H1 (cell line): ENCODE measurements at regions not wholly inside any gene's neighbourhood (a gene's known extent, or its start where the extent isn't known, plus 50 kb on each side); places are given as distances from the start of the nearest gene placed in this dataset.

Experiments
- CTCF ChIA-PET: fragments of 300-600 bp; sonication (Branson Sonifier 250); formaldehyde crosslinking; loops from one replicate; lab custom pipeline; 2021; ENCODE audit not compliant: partially characterized antibody; lab: Charles Lee
- POLR2A ChIA-PET: fragments of 300-600 bp; sonication (Branson Sonifier 250); formaldehyde crosslinking; loops from one replicate; lab custom pipeline; 2021; ENCODE audit warnings: inconsistent platforms; ENCODE audit not compliant: partially characterized antibody; lab: Charles Lee
- DNase-seq, 2 experiments: peaks; one replicate each; pipeline versions ENCODE4 v3.0.0 to v3.0.0-alpha.2; 2010 to 2022; ENCODE audit warnings: low spot score in 2 of 2, low read depth in 1 of 2, mixed read lengths in 1 of 2
- FAIRE-seq: peaks from 2 replicates; lab custom pipeline; 2011; peaks lifted over from hg19 to GRCh38; lab: Jason Lieb, UNC
- H2AFZ ChIP-seq: 2 replicates; pipeline ENCODE4 v1.8.1; 2012; ENCODE audit warnings: low read length, inconsistent platforms
- H2AK5ac ChIP-seq: 2 replicates; pipeline ENCODE4 v1.6.1; 2013; ENCODE audit warnings: low read depth, low read length
- H2BK120ac ChIP-seq: replicated peaks from 2 replicates; pipeline ENCODE3; 2013; ENCODE audit warnings: low read depth, low read length, inconsistent platforms
- H2BK12ac ChIP-seq: 2 replicates; pipeline ENCODE4 v1.6.1; 2013; ENCODE audit warnings: low read depth, low read length
- H2BK15ac ChIP-seq: 2 replicates; pipeline ENCODE4 v1.6.1; 2013; ENCODE audit warnings: low read length
- H2BK20ac ChIP-seq: 2 replicates; pipeline ENCODE4 v1.6.1; 2013; ENCODE audit warnings: low read length
- H2BK5ac ChIP-seq: 2 replicates; pipeline ENCODE4 v1.6.1; 2013; ENCODE audit warnings: low read depth, low read length
- H3K14ac ChIP-seq: 2 replicates; pipeline ENCODE4 v1.6.1; 2013; ENCODE audit warnings: inconsistent platforms; ENCODE audit not compliant: insufficient read length
- H3K18ac ChIP-seq: 2 replicates; pipeline ENCODE4 v1.6.1; 2013; ENCODE audit warnings: low read length; ENCODE audit errors: extremely low read depth
- H3K23ac ChIP-seq: 2 replicates; pipeline ENCODE4 v1.6.1; 2013; ENCODE audit warnings: inconsistent platforms; ENCODE audit not compliant: insufficient read length
- H3K23me2 ChIP-seq: 2 replicates; pipeline ENCODE4 v1.6.1; 2013; ENCODE audit warnings: low read depth, low read length
- H3K27ac ChIP-seq: 2 replicates; pipeline ENCODE4 v1.6.1; 2011; ENCODE audit warnings: low read depth, low read length, inconsistent platforms
- H3K27me3 ChIP-seq, 4 experiments: replicated peaks in 1 of 4; 1 replicate in 1 of 4; 2 replicates in 3 of 4; pipeline versions ENCODE4 v1.6.1 to v1.8.1; 2011 to 2013; ENCODE audit warnings: low read length in 3 of 4, mild to moderate bottlenecking in 3 of 4, inconsistent platforms in 2 of 4, mixed read lengths in 2 of 4, moderate library complexity in 1 of 4; ENCODE audit not compliant: control insufficient read depth in 3 of 4, insufficient read depth in 3 of 4; ENCODE audit errors: extremely low read depth in 1 of 4
- H3K36me3 ChIP-seq, 4 experiments: 2 replicates each; pipeline versions ENCODE4 v1.6.1 to v1.8.1; 2011 to 2013; ENCODE audit warnings: mild to moderate bottlenecking in 4 of 4, low read length in 3 of 4, moderate library complexity in 2 of 4, control low read depth in 1 of 4, inconsistent platforms in 1 of 4; ENCODE audit not compliant: insufficient read depth in 4 of 4, control insufficient read depth in 2 of 4
- H3K4ac ChIP-seq: replicated peaks from 2 replicates; pipeline ENCODE3; 2013; ENCODE audit warnings: low read length, low read depth, mixed read lengths, inconsistent platforms; ENCODE audit not compliant: insufficient read length
- H3K4me1 ChIP-seq, 4 experiments: replicated peaks in 1 of 4; 1 replicate in 1 of 4; 2 replicates in 3 of 4; pipeline versions ENCODE4 v1.6.1 to v1.8.1; 2011 to 2013; ENCODE audit warnings: low read length in 3 of 4, inconsistent platforms in 2 of 4, mixed read lengths in 1 of 4; ENCODE audit not compliant: insufficient read depth in 4 of 4, control insufficient read depth in 3 of 4
- H3K4me2 ChIP-seq, 2 experiments: 2 replicates each; pipeline versions ENCODE4 v1.6.1 to v1.8.1; 2011 to 2013; ENCODE audit warnings: low read depth in 2 of 2, low read length in 2 of 2, control low read depth in 1 of 2, inconsistent platforms in 1 of 2, mild to moderate bottlenecking in 1 of 2; ENCODE audit not compliant: insufficient read depth in 1 of 2
- H3K4me3 ChIP-seq, 4 experiments: fragments of 200-600, 300-600 bp in 1 of 4; sonication (generic), shearing (Covaris generic), sonication (Bioruptor Twin) in 1 of 4; 2 replicates each; pipeline versions ENCODE4 v1.5.1 to v1.8.1; 2011 to 2016; ENCODE audit warnings: low read length in 4 of 4, low read depth in 3 of 4, control low read depth in 2 of 4, inconsistent platforms in 2 of 4, mild to moderate bottlenecking in 2 of 4, mixed read lengths in 1 of 4, moderate library complexity in 1 of 4; ENCODE audit not compliant: insufficient read depth in 2 of 4; ENCODE audit errors: extremely low read depth in 1 of 4
- H3K56ac ChIP-seq: replicated peaks from 2 replicates; pipeline ENCODE3; 2013; ENCODE audit warnings: low read depth, mild to moderate bottlenecking, mixed read lengths, low read length, inconsistent platforms; ENCODE audit not compliant: insufficient read length
- H3K79me1 ChIP-seq: 2 replicates; pipeline ENCODE4 v1.6.1; 2013; ENCODE audit warnings: low read depth, low read length, control low read depth
- H3K79me2 ChIP-seq, 2 experiments: 2 replicates each; pipeline versions ENCODE4 v1.6.1 to v1.8.1; 2012 to 2013; ENCODE audit warnings: low read length in 2 of 2, mild to moderate bottlenecking in 2 of 2, inconsistent platforms in 1 of 2; ENCODE audit not compliant: insufficient read depth in 2 of 2, control insufficient read depth in 1 of 2
- H3K9ac ChIP-seq, 4 experiments: replicated peaks in 1 of 4; 1 replicate in 1 of 4; 2 replicates in 3 of 4; pipeline versions ENCODE4 v1.6.1 to v1.8.1; 2011 to 2013; ENCODE audit warnings: low read depth in 3 of 4, low read length in 3 of 4, control low read depth in 2 of 4, mild to moderate bottlenecking in 2 of 4, moderate library complexity in 2 of 4, inconsistent platforms in 1 of 4; ENCODE audit errors: extremely low read depth in 1 of 4
- H3K9me3 ChIP-seq, 2 experiments: 2 replicates each; pipeline versions ENCODE4 v1.6.1 to v1.8.1; 2012 to 2013; ENCODE audit warnings: mild to moderate bottlenecking in 2 of 2, moderate library complexity in 2 of 2, control low read depth in 1 of 2, inconsistent platforms in 1 of 2, low read depth in 1 of 2, low read length in 1 of 2, mixed read lengths in 1 of 2; ENCODE audit not compliant: insufficient read depth in 2 of 2
- H4K20me1 ChIP-seq, 2 experiments: replicated peaks in 1 of 2; 2 replicates each; pipeline versions ENCODE3 to v1.8.1; 2011 to 2013; ENCODE audit warnings: inconsistent platforms in 2 of 2, low read length in 2 of 2, mild to moderate bottlenecking in 1 of 2; ENCODE audit not compliant: insufficient read depth in 2 of 2, control insufficient read depth in 1 of 2
- H4K5ac ChIP-seq: 2 replicates; pipeline ENCODE4 v1.6.1; 2013; ENCODE audit warnings: low read length, low read depth, mixed read lengths, inconsistent platforms; ENCODE audit not compliant: insufficient read length
- H4K8ac ChIP-seq: 2 replicates; pipeline ENCODE4 v1.8.0; 2013; ENCODE audit warnings: mild to moderate bottlenecking, moderate library complexity, low read length, inconsistent platforms; ENCODE audit not compliant: insufficient read depth; ENCODE audit errors: extremely low read depth
- H4K91ac ChIP-seq: replicated peaks from 2 replicates; pipeline ENCODE3; 2013; ENCODE audit warnings: low read length, mixed read lengths, inconsistent platforms; ENCODE audit not compliant: insufficient read length
- KDM5A ChIP-seq: fragments of 200-600 bp; IDR thresholded peaks from 2 replicates; pipeline ENCODE4 v1.7.1; 2012; ENCODE audit warnings: mild to moderate bottlenecking, low read length, inconsistent platforms, mixed read lengths
- POU5F1 ChIP-seq: IDR thresholded peaks from 2 replicates; pipeline ENCODE4 v1.6.1; 2011; ENCODE audit warnings: low read depth, mild to moderate bottlenecking, low read length, moderate library complexity
- WGBS, 2 experiments: shearing (Covaris generic) in 1 of 2; methylation state at CpG; one replicate each; pipeline versions ENCODE4 v1.1.6 to v1.1.7; 2013 to 2015; ENCODE audit warnings: low lambda C conversion rate in 2 of 2, mixed read lengths in 2 of 2, inconsistent platforms in 1 of 2, low coverage in 1 of 2, missing lambda C conversion rate in 1 of 2; ENCODE audit not compliant: insufficient replicate concordance in 2 of 2, insufficient coverage in 1 of 2, insufficient read length in 1 of 2; ENCODE audit errors: extremely low coverage in 1 of 2, missing lambda C conversion rate in 1 of 2; 5-methylcytosine and 5-hydroxymethylcytosine counted together

DNA sequence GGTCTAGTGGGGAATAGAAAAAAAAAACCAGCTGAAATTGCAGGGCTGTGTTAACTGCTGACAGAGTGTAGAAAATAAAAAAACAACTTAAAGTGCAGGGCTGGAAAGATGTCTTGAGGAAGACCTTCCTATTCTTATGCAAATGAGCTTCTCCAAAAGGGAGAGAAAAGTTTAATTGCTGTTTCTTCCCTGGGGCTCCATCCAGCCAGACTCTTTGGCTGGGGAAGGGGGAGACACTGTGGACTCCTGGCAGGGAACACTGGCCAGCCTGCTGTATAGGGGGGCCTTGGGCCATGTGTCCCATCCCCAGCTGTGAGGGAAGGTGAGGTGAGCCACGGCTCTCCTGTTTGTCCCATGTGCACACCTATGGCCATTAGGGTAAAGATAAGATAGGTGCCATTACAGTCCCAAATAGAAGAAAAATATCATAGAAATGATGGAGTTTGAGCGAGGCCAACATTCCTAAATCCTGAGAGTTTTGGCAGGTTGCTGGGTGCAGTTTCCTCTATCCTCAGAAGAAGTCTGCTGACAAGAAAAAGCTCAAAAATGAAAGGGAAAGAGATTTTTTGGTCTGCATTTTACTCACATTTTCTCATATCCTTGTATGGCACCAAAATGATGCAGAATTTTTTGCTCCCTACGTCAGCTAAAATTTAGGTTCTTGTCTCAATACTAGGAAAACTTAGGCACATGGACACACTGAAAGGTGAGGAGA, 901.7 kb downstream of the PLOD2 start:
- Histone ChIP-seq H3K4ac (no peak overlapping the region), H2BK12ac (no peak overlapping the region), H3K18ac (peak overlapping the region; percentile 15; the same call in 1 of the 2 replicates), H3K79me1 (no peaks in the 10 kb centered on the region), H3K27me3 (no peaks in the 10 kb centered on the region), H4K20me1 (no peaks in the 10 kb centered on the region), H3K4me2 (no peak overlapping the region), H2AK5ac (no peak overlapping the region), H2BK20ac (no peak overlapping the region), H4K5ac (no peak overlapping the region), H3K9ac (no peak overlapping the region), H3K23ac (no peak overlapping the region), H4K8ac (no peak overlapping the region), H4K91ac (no peak overlapping the region), H2AFZ (no peak overlapping the region), H3K36me3 (no peaks in the 10 kb centered on the region), H2BK120ac (no peak overlapping the region), H3K4me1 (peaks cover 1 to 7% (median 5%) of the 10 kb centered on the region in 4 experiments; a peak in 5 of 7 replicates), H2BK15ac (no peak overlapping the region), H3K27ac (no peak overlapping the region), H3K9me3 (no peaks in the 10 kb centered on the region; a peak in 1 of 4 replicates), H2BK5ac (no peak overlapping the region), H3K23me2 (no peaks in the 10 kb centered on the region), H3K4me3 (no peak overlapping the region), H3K79me2 (no peaks in the 10 kb centered on the region), H3K14ac (no peak overlapping the region), H3K56ac (no peak overlapping the region)
- DNase-seq (no peak), FAIRE-seq (no peak)
- POLR2A ChIA-PET = no interaction called here
- WGBS, 2 experiments = 87% methylated on average over 3 of the region's 3 CpGs; no CpG with 5 or more reads in 1 of the 2 experiments
- TF ChIP-seq POU5F1 = peak; percentile 47; the same call in 1 of the 2 replicates
- no peak for TF ChIP-seq KDM5A
- CTCF ChIA-PET = interaction anchor here (1.1 to 1.2 kb wide), 2 partner anchors 10 to 12 kb away, joined by 3 to 4 read pairs; no protein-coding TSS in a partner anchor
